Suprapubic skin (tissue), 4 donors: ENCODE measurements at regions not wholly inside any gene's neighbourhood (a gene's known extent, or its start where the extent isn't known, plus 50 kb on each side); places are given as distances from the start of the nearest gene placed in this dataset.

ENCODE experiments used
- POLR2A ChIP-seq, 2 donors: fragments of 450-650 bp; IDR thresholded peaks; one replicate each; pipeline ENCODE4 v1.6.1; 2017; ENCODE audit warnings: antibody characterized with exemption in 2 of 2, mild to moderate bottlenecking in 2 of 2, moderate library complexity in 2 of 2
- POLR2AphosphoS5 ChIP-seq, 3 donors: sonication (generic); formaldehyde crosslinking; IDR thresholded peaks; one replicate each; pipeline ENCODE4 v1.6.1; 2017; ENCODE audit warnings: antibody characterized with exemption in 3 of 3
- TF ChIP-seq, protein P1 (sequence below), 2 donors: fragments of 200-600 bp in 1 of 2; fragments of 450-650 bp in 1 of 2; sonication (generic) in 1 of 2; IDR thresholded peaks; one replicate each; pipeline ENCODE4 v1.5.1; 2016 to 2019; ENCODE audit warnings: antibody characterized with exemption in 2 of 2, mild to moderate bottlenecking in 1 of 2, moderate library complexity in 1 of 2

DNA sequence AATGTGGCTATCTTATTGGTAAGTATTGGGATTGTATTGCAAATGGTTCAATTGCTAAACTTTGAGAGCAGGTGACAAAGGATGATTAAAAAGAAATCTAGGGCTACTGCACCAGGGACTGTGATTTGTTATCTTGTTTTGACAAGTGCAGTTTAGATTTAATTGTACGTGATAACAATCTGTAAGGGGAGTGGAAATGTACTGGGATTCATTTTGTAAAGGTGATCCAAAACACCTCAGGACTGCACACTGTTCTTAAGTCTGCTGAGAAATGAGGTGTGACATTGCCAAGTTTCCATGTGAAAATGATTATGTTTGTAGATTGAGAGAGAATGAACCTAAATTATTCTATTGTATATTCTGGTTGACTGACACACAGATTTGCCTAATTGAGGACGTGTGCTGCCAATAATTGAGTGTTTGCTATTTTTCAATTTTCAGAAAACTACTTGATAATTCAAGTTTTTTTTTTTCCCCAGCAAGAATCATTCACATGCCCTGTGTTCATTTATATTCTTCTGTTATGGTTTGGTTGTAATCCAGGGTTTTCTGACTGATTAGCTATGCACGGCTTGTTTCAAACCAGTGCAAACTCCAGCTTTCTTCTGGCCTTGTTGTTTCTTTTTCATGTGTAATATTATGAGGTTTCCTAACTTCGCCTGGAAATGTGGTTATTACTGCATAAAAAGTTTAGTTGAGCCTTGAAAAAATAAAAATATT, 308.0 kb downstream of the OLFM4 start:
- TF ChIP-seq, protein P1, sequence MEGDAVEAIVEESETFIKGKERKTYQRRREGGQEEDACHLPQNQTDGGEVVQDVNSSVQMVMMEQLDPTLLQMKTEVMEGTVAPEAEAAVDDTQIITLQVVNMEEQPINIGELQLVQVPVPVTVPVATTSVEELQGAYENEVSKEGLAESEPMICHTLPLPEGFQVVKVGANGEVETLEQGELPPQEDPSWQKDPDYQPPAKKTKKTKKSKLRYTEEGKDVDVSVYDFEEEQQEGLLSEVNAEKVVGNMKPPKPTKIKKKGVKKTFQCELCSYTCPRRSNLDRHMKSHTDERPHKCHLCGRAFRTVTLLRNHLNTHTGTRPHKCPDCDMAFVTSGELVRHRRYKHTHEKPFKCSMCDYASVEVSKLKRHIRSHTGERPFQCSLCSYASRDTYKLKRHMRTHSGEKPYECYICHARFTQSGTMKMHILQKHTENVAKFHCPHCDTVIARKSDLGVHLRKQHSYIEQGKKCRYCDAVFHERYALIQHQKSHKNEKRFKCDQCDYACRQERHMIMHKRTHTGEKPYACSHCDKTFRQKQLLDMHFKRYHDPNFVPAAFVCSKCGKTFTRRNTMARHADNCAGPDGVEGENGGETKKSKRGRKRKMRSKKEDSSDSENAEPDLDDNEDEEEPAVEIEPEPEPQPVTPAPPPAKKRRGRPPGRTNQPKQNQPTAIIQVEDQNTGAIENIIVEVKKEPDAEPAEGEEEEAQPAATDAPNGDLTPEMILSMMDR (IDR thresholded peaks at IDR 0.05): no peak
- no peak for TF ChIP-seq POLR2A (IDR thresholded peaks at IDR 0.05)
- no peak for TF ChIP-seq POLR2AphosphoS5 (IDR thresholded peaks at IDR 0.05)
